HCT116 (cell line): ENCODE measurements at regions not wholly inside any gene's neighbourhood (a gene's known extent, or its start where the extent isn't known, plus 50 kb on each side); places are given as distances from the start of the nearest gene placed in this dataset.

Experiments used
- ATAC-seq: fragments of 200-7000 bp; cut with Tn5 transposase; 2 replicates; pipeline ENCODE4 v1.9.1; 2020; ENCODE audit warnings: mild to moderate bottlenecking, moderate library complexity
- BruUV-seq: library from RNA; stranded (reverse); fragments of 400-500 nt; replicated peaks from 2 replicates; lab custom pipeline; 2021; lab: Mats Ljungman, UMichigan
- CTCF ChIA-PET: fragments of 300-600 bp; sonication (Branson Sonifier 250); formaldehyde crosslinking; loops from one replicate; lab custom pipeline; 2021; ENCODE audit warnings: antibody characterized with exemption; lab: Charles Lee
- POLR2A ChIA-PET: fragments of 300-600, 350-600 bp; sonication (Branson Sonifier 250); formaldehyde crosslinking; loops from one replicate; lab custom pipeline; 2021; ENCODE audit warnings: antibody characterized with exemption; lab: Charles Lee
- RAD21 ChIA-PET, 2 experiments: fragments of 300-600 bp; sonication (Branson Sonifier 250); formaldehyde crosslinking; loops; one replicate each; lab custom pipeline; 2023; ENCODE audit warnings: low total read pairs in 2 of 2; ENCODE audit not compliant: uncharacterized antibody in 2 of 2, unreplicated experiment in 2 of 2, low non-redundant PET in 1 of 2; lab: Charles Lee
- DNase-seq: peaks from one replicate; pipeline ENCODE4 v3.0.0-alpha.2; 2010; ENCODE audit warnings: low read depth, low spot score
- H2AFZ ChIP-seq: fragments of 200-600 bp; shearing (Covaris generic), sonication (generic); 2 replicates; pipeline ENCODE4 v1.6.1; 2017; ENCODE audit warnings: low read depth, mixed run types, mixed read lengths, antibody characterized with exemption, low read length; ENCODE audit not compliant: poor library complexity, severe bottlenecking
- H3K27ac ChIP-seq: 2 replicates; pipeline ENCODE4 v1.5.1; 2012; ENCODE audit warnings: low read depth, low read length
- H3K27me3 ChIP-seq: fragments of 200-600 bp; sonication (generic); 2 replicates; pipeline ENCODE4 v1.6.1; 2016; ENCODE audit warnings: mixed run types, low read length, mixed read lengths; ENCODE audit not compliant: insufficient read depth
- H3K36me3 ChIP-seq, 2 experiments: fragments of 200-500 bp in 1 of 2; fragments of 200-600 bp in 1 of 2; sonication (Bioruptor generic) in 1 of 2; sonication (generic) in 1 of 2; 2 replicates each; pipeline versions ENCODE4 v1.5.1 to v1.6.1; 2014 to 2016; ENCODE audit warnings: low read length in 2 of 2, inconsistent platforms in 1 of 2, mixed read lengths in 1 of 2, mixed run types in 1 of 2; ENCODE audit not compliant: insufficient read depth in 2 of 2, control insufficient read depth in 1 of 2
- H3K4me1 ChIP-seq, 2 experiments: fragments of 200-600 bp in 1 of 2; sonication (generic) in 1 of 2; 2 replicates each; pipeline versions ENCODE4 v1.5.1 to v1.6.1; 2012 to 2017; ENCODE audit warnings: low read length in 2 of 2, inconsistent platforms in 1 of 2, mild to moderate bottlenecking in 1 of 2, mixed read lengths in 1 of 2, mixed run types in 1 of 2, moderate library complexity in 1 of 2; ENCODE audit not compliant: insufficient read depth in 2 of 2, control insufficient read depth in 1 of 2
- H3K4me2 ChIP-seq: fragments of 200-600 bp; sonication (generic); 2 replicates; pipeline ENCODE4 v1.6.1; 2017; ENCODE audit warnings: mixed run types, low read length, mixed read lengths
- H3K4me3 ChIP-seq, 2 experiments: fragments of 200-600 bp in 1 of 2; sonication (generic) in 1 of 2; replicated peaks in 1 of 2; 2 replicates each; pipeline ENCODE4 v1.5.1; 2011 to 2016; ENCODE audit warnings: low read length in 2 of 2, control low read depth in 1 of 2, low read depth in 1 of 2, mild to moderate bottlenecking in 1 of 2, mixed read lengths in 1 of 2, mixed run types in 1 of 2
- H3K79me2 ChIP-seq: fragments of 200-600 bp; sonication (generic); 2 replicates; pipeline ENCODE4 v1.6.1; 2017; ENCODE audit warnings: mild to moderate bottlenecking, mixed run types, low read length, moderate library complexity, mixed read lengths; ENCODE audit not compliant: insufficient read depth
- H3K9ac ChIP-seq: fragments of 200-600 bp; sonication (generic); 2 replicates; pipeline ENCODE4 v1.6.1; 2016; ENCODE audit warnings: low read length, mixed read lengths
- H3K9me2 ChIP-seq: fragments of 200-600 bp; sonication (generic), shearing (Covaris generic); 2 replicates; pipeline ENCODE4 v1.6.1; 2017; ENCODE audit warnings: mixed run types, mild to moderate bottlenecking, moderate library complexity; ENCODE audit not compliant: insufficient read depth
- H3K9me3 ChIP-seq, 2 experiments: fragments of 200-500 bp in 1 of 2; fragments of 200-600 bp in 1 of 2; sonication (Bioruptor generic) in 1 of 2; sonication (generic) in 1 of 2; 2 replicates each; pipeline ENCODE4 v1.6.1; 2014 to 2017; ENCODE audit warnings: low read length in 2 of 2, mixed read lengths in 2 of 2, inconsistent platforms in 1 of 2, low read depth in 1 of 2, mild to moderate bottlenecking in 1 of 2, mixed run types in 1 of 2, moderate library complexity in 1 of 2; ENCODE audit not compliant: control insufficient read depth in 1 of 2, insufficient read depth in 1 of 2
- H4K20me1 ChIP-seq: fragments of 200-600 bp; sonication (generic), shearing (Covaris generic); 2 replicates; pipeline ENCODE4 v1.6.1; 2017; ENCODE audit warnings: mixed run types, mild to moderate bottlenecking, moderate library complexity; ENCODE audit not compliant: insufficient read depth
- CBX3 ChIP-seq: IDR thresholded peaks from 2 replicates; pipeline ENCODE4 v1.6.1; 2012; ENCODE audit warnings: low read depth
- CEBPB ChIP-seq: IDR thresholded peaks from 2 replicates; pipeline ENCODE4 v1.6.1; 2012; ENCODE audit warnings: low read depth
- EGR1 ChIP-seq: IDR thresholded peaks from 2 replicates; pipeline ENCODE4 v1.6.1; 2012; ENCODE audit warnings: low read depth
- ELF1 ChIP-seq: IDR thresholded peaks from 2 replicates; pipeline ENCODE4 v1.6.1; 2012; ENCODE audit warnings: low read depth, borderline replicate concordance
- EZH2 ChIP-seq: fragments of 200-600 bp; sonication (generic); IDR thresholded peaks from 2 replicates; pipeline ENCODE4 v1.6.1; 2017; ENCODE audit warnings: antibody characterized with exemption, mixed run types
- EZH2phosphoT487 ChIP-seq: fragments of 200-600 bp; IDR thresholded peaks from 2 replicates; pipeline ENCODE4 v1.6.1; 2018; ENCODE audit warnings: antibody characterized with exemption, borderline replicate concordance
- POLR2A ChIP-seq: IDR thresholded peaks from 2 replicates; pipeline ENCODE4 v1.7.0; 2011; ENCODE audit warnings: borderline replicate concordance; ENCODE audit not compliant: insufficient read depth, insufficient read length; ENCODE audit errors: extremely low read depth
- RAD21 ChIP-seq: IDR thresholded peaks from 2 replicates; pipeline ENCODE4 v1.6.1; 2012; ENCODE audit warnings: low read depth, mild to moderate bottlenecking
- SIN3A ChIP-seq: IDR thresholded peaks from 2 replicates; pipeline ENCODE4 v1.6.1; 2012; ENCODE audit warnings: low read depth
- SP1 ChIP-seq: IDR thresholded peaks from 2 replicates; pipeline ENCODE4 v1.6.1; 2012; ENCODE audit warnings: low read depth
- TCF7L2 ChIP-seq: IDR thresholded peaks from 2 replicates; pipeline ENCODE4 v1.7.0; 2011; ENCODE audit warnings: borderline replicate concordance, inconsistent platforms; ENCODE audit not compliant: insufficient read depth, insufficient read length; ENCODE audit errors: extremely low read depth
- YY1 ChIP-seq: IDR thresholded peaks from 2 replicates; pipeline ENCODE4 v1.6.1; 2011; ENCODE audit warnings: low read length, low read depth, moderate library complexity, mild to moderate bottlenecking; ENCODE audit not compliant: insufficient replicate concordance; ENCODE audit errors: extremely low read depth
- intact Hi-C: fragments of 100-400 bp; cut with micrococcal nuclease; formaldehyde crosslinking; loops from 2 replicates; pipeline ENCODE4 v1.10.0; 2022
- TF ChIP-seq, protein P1 (sequence below): IDR thresholded peaks from 2 replicates; pipeline ENCODE4 v1.6.1; 2012; ENCODE audit warnings: low read depth
- TF ChIP-seq, protein P2 (sequence below), 3 experiments: fragments of 200-600 bp in 1 of 3; sonication (generic) in 1 of 3; IDR thresholded peaks in 2 of 3; conservative IDR thresholded peaks in 1 of 3; 2 replicates each; pipeline ENCODE4 v1.5.1; 2012 to 2017; ENCODE audit warnings: low read depth in 2 of 3, low read length in 2 of 3, antibody characterized with exemption in 1 of 3, borderline replicate concordance in 1 of 3, control low read depth in 1 of 3, mild to moderate bottlenecking in 1 of 3, mixed read lengths in 1 of 3, mixed run types in 1 of 3, moderate library complexity in 1 of 3; ENCODE audit not compliant: insufficient read depth in 1 of 3
- TF ChIP-seq, protein P3 (sequence below): IDR thresholded peaks from 2 replicates; pipeline ENCODE4 v1.6.1; 2012
- TF ChIP-seq, protein P4 (sequence below): IDR thresholded peaks from 2 replicates; pipeline ENCODE4 v1.6.1; 2011; ENCODE audit warnings: mild to moderate bottlenecking, low read length, moderate library complexity; ENCODE audit not compliant: insufficient replicate concordance; ENCODE audit errors: extremely low read depth

DNA sequence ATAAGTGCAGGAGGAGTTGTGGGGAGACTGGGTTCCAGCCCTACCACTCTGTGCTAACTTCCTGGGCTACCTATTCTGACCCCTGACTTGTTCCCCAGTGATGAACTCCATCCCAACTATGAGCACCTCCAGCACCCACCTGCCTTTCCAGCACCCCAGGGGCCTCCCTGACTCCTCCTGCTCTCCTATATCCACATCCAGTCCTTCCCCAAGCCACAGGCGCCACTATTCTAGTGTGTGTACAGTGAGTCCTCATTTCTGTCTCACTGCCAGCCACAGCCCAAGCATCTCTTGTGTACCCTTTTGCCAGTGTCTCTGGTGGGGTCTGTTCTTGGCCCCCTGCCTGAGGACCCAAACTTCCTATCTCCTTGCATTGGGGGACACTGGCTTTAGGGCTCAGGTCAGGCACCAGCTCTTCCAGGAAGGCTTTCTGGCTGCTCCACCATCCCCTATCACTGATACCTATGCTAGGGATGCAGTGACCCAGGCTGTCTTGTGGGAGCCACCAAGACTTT is 145.2 kb downstream of the INHBB start:
- Histone ChIP-seq H4K20me1 (no peaks in the 10 kb centered on the region), H3K9me2 (no peaks in the 10 kb centered on the region), H3K4me3 (no peak overlapping the region), H3K79me2 (no peaks in the 10 kb centered on the region), H3K9ac (no peak overlapping the region), H3K4me1 (peaks cover 0 to 11% of the 10 kb centered on the region in 2 experiments; a peak in 2 of 4 replicates), H3K27ac (no peak overlapping the region), H3K9me3 (no peaks in the 10 kb centered on the region), H2AFZ (no peak overlapping the region), H3K27me3 (0 out of 2 replicates have a peak, but pooled peaks cover 3% of the 10 kb centered on the region), H3K36me3 (no peaks in the 10 kb centered on the region), H3K4me2 (no peak overlapping the region)
- ChIA-PET POLR2A (no interaction called here), RAD21 (no interaction called here), CTCF (no interaction called here)
- ATAC-seq (no peak), DNase-seq (no peak)
- no TSS peak for BruUV-seq
- intact Hi-C loops: no loop called here
- TF ChIP-seq CBX3: no peak
- TF ChIP-seq TCF7L2: no peak
- TF ChIP-seq EZH2: no peak
- TF ChIP-seq, protein P1, sequence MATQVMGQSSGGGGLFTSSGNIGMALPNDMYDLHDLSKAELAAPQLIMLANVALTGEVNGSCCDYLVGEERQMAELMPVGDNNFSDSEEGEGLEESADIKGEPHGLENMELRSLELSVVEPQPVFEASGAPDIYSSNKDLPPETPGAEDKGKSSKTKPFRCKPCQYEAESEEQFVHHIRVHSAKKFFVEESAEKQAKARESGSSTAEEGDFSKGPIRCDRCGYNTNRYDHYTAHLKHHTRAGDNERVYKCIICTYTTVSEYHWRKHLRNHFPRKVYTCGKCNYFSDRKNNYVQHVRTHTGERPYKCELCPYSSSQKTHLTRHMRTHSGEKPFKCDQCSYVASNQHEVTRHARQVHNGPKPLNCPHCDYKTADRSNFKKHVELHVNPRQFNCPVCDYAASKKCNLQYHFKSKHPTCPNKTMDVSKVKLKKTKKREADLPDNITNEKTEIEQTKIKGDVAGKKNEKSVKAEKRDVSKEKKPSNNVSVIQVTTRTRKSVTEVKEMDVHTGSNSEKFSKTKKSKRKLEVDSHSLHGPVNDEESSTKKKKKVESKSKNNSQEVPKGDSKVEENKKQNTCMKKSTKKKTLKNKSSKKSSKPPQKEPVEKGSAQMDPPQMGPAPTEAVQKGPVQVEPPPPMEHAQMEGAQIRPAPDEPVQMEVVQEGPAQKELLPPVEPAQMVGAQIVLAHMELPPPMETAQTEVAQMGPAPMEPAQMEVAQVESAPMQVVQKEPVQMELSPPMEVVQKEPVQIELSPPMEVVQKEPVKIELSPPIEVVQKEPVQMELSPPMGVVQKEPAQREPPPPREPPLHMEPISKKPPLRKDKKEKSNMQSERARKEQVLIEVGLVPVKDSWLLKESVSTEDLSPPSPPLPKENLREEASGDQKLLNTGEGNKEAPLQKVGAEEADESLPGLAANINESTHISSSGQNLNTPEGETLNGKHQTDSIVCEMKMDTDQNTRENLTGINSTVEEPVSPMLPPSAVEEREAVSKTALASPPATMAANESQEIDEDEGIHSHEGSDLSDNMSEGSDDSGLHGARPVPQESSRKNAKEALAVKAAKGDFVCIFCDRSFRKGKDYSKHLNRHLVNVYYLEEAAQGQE: no peak
- no peak for TF ChIP-seq EGR1
- TF ChIP-seq SIN3A: no peak
- TF ChIP-seq SP1: no peak
- TF ChIP-seq, protein P2, sequence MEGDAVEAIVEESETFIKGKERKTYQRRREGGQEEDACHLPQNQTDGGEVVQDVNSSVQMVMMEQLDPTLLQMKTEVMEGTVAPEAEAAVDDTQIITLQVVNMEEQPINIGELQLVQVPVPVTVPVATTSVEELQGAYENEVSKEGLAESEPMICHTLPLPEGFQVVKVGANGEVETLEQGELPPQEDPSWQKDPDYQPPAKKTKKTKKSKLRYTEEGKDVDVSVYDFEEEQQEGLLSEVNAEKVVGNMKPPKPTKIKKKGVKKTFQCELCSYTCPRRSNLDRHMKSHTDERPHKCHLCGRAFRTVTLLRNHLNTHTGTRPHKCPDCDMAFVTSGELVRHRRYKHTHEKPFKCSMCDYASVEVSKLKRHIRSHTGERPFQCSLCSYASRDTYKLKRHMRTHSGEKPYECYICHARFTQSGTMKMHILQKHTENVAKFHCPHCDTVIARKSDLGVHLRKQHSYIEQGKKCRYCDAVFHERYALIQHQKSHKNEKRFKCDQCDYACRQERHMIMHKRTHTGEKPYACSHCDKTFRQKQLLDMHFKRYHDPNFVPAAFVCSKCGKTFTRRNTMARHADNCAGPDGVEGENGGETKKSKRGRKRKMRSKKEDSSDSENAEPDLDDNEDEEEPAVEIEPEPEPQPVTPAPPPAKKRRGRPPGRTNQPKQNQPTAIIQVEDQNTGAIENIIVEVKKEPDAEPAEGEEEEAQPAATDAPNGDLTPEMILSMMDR (IDR thresholded peaks at IDR 0.05 in 2 of 3, conservative IDR thresholded peaks at IDR 0.05 in 1 of 3; ENCODE audit: borderline replicate concordance in 1 of 3, insufficient read depth in 1 of 3, low read depth in 2 of 3, low read length in 2 of 3): no peak
- no peak for TF ChIP-seq POLR2A
- TF ChIP-seq YY1: no peak
- TF ChIP-seq, protein P3, sequence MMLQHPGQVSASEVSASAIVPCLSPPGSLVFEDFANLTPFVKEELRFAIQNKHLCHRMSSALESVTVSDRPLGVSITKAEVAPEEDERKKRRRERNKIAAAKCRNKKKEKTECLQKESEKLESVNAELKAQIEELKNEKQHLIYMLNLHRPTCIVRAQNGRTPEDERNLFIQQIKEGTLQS: no peak
- no peak for TF ChIP-seq RAD21
- no peak for TF ChIP-seq ELF1
- TF ChIP-seq EZH2phosphoT487: no peak
- TF ChIP-seq, protein P4, sequence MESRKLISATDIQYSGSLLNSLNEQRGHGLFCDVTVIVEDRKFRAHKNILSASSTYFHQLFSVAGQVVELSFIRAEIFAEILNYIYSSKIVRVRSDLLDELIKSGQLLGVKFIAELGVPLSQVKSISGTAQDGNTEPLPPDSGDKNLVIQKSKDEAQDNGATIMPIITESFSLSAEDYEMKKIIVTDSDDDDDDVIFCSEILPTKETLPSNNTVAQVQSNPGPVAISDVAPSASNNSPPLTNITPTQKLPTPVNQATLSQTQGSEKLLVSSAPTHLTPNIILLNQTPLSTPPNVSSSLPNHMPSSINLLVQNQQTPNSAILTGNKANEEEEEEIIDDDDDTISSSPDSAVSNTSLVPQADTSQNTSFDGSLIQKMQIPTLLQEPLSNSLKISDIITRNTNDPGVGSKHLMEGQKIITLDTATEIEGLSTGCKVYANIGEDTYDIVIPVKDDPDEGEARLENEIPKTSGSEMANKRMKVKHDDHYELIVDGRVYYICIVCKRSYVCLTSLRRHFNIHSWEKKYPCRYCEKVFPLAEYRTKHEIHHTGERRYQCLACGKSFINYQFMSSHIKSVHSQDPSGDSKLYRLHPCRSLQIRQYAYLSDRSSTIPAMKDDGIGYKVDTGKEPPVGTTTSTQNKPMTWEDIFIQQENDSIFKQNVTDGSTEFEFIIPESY: no peak
- no peak for TF ChIP-seq CEBPB
